Left lobe of liver (tissue), 2 donors: ENCODE measurements at regions not wholly inside any gene's neighbourhood (a gene's known extent, or its start where the extent isn't known, plus 50 kb on each side); places are given as distances from the start of the nearest gene placed in this dataset.

Experiments
- ATAC-seq: fragments of 200-7000 bp; cut with Tn5 transposase; one replicate; pipeline ENCODE4 v1.9.1; 2020; ENCODE audit warnings: mild to moderate bottlenecking, moderate library complexity
- DNase-seq: peaks from one replicate; pipeline ENCODE4 v3.0.0-alpha.2; 2020; ENCODE audit warnings: low spot score
- donor health status: DM: no; HTN: no; CAD: no; lungs with moderate emphysema.
- donor health status: DM: no; HTN: yes; CAD: no.

GRCh38 chr17:72206376-72206775 is 85.6 kb downstream of the SOX9 start:
- ATAC-seq (no peak), DNase-seq (no peak)

GRCh38 chr17:72208832-72209231 is 88.0 kb downstream of the SOX9 start:
- ATAC-seq = no peak

GRCh38 chr17:72212041-72212440 is 91.2 kb downstream of the SOX9 start:
- DNase-seq (no peak), ATAC-seq (no peak)

More at GRCh38 chr17:72208832-72209231, 88.0 kb downstream of the SOX9 start:
- DNase-seq = no peak

- no peak for DNase-seq
- ATAC-seq = no peak
These were observed 94.7 kb downstream of the SOX9 start for GRCh38 chr17:72215490-72215889.

GRCh38 chr17:72215928-72216327 is 95.1 kb downstream of the SOX9 start:
- ATAC-seq (no peak), DNase-seq (no peak)

- ATAC-seq (no peak), DNase-seq (no peak)
These were observed 98.5 kb downstream of the SOX9 start for GRCh38 chr17:72219137-72219823.

GRCh38 chr17:72219824-72220493 is 99.1 kb downstream of the SOX9 start:
- ATAC-seq (no peak), DNase-seq (no peak)

- no peak for ATAC-seq
- no peak for DNase-seq
These were observed 102.0 kb downstream of the SOX9 start for GRCh38 chr17:72222661-72223380.

- ATAC-seq (no peak), DNase-seq (no peak)
These were observed 103.1 kb downstream of the SOX9 start for GRCh38 chr17:72223866-72224291.

GRCh38 chr17:72226322-72226721 is 105.5 kb downstream of the SOX9 start:
- ATAC-seq (no peak), DNase-seq (no peak)

GRCh38 chr17:72233986-72234385 is 113.2 kb downstream of the SOX9 start:
- no peak for ATAC-seq
- no peak for DNase-seq

GRCh38 chr17:72234985-72235384 is 114.2 kb downstream of the SOX9 start:
- DNase-seq = no peak

GRCh38 chr17:72236980-72237633 is 116.3 kb downstream of the SOX9 start:
- no peak for ATAC-seq
- DNase-seq = no peak

More at GRCh38 chr17:72234985-72235384, 114.2 kb downstream of the SOX9 start:
- no peak for ATAC-seq

GRCh38 chr17:72238157-72238673 is 117.4 kb downstream of the SOX9 start:
- no peak for ATAC-seq
- DNase-seq = no peak

GRCh38 chr17:72239548-72239947 is 118.7 kb downstream of the SOX9 start:
- no peak for DNase-seq
- ATAC-seq = no peak

GRCh38 chr17:72240333-72240732 is 119.5 kb downstream of the SOX9 start:
- DNase-seq (no peak), ATAC-seq (no peak)

GRCh38 chr17:72244494-72244893 is 123.7 kb downstream of the SOX9 start:
- ATAC-seq = no peak

GRCh38 chr17:72244956-72245355 is 124.1 kb downstream of the SOX9 start:
- ATAC-seq (no peak), DNase-seq (no peak)

More at GRCh38 chr17:72244494-72244893, 123.7 kb downstream of the SOX9 start:
- DNase-seq = no peak

GRCh38 chr17:72249441-72249840 is 128.6 kb downstream of the SOX9 start:
- ATAC-seq = no peak
- no peak for DNase-seq

- DNase-seq = no peak
- ATAC-seq = no peak
These were observed 129.4 kb downstream of the SOX9 start for GRCh38 chr17:72250206-72250605.

GRCh38 chr17:72253597-72253996 is 132.8 kb downstream of the SOX9 start:
- no peak for DNase-seq
- no peak for ATAC-seq
